ENCODE measurements at regions not wholly inside any gene's neighbourhood (a gene's known extent, or its start where the extent isn't known, plus 50 kb on each side); places are given as distances from the start of the nearest gene placed in this dataset.

DNA sequence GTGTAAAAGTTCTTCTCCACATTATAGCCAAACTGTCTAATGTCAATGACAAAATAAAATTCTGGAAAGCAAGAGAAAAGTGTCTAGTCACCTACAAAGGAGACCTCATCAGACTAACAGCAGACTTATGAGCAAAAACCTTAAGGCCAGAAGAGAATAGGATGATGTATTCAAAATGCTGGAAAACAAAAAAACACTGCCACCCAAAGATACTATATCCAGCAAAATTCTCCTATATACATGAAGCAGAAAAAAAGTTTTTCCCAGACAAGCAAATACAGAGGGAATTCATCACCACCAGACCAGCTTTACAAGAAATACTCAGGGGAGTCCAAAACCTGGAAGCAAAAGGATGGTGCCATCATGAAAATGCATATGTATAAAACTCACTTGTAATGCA, 755.6 kb upstream of the CITED2 start:
- TF ChIP-seq, protein P1, sequence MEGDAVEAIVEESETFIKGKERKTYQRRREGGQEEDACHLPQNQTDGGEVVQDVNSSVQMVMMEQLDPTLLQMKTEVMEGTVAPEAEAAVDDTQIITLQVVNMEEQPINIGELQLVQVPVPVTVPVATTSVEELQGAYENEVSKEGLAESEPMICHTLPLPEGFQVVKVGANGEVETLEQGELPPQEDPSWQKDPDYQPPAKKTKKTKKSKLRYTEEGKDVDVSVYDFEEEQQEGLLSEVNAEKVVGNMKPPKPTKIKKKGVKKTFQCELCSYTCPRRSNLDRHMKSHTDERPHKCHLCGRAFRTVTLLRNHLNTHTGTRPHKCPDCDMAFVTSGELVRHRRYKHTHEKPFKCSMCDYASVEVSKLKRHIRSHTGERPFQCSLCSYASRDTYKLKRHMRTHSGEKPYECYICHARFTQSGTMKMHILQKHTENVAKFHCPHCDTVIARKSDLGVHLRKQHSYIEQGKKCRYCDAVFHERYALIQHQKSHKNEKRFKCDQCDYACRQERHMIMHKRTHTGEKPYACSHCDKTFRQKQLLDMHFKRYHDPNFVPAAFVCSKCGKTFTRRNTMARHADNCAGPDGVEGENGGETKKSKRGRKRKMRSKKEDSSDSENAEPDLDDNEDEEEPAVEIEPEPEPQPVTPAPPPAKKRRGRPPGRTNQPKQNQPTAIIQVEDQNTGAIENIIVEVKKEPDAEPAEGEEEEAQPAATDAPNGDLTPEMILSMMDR (IDR thresholded peaks at IDR 0.05) = no peak
- TF ChIP-seq POLR2A (IDR thresholded peaks at IDR 0.05) = no peak
